Sigmoid colon (tissue), 4 donors: ENCODE measurements at regions not wholly inside any gene's neighbourhood (a gene's known extent, or its start where the extent isn't known, plus 50 kb on each side); places are given as distances from the start of the nearest gene placed in this dataset.

Experiments used
- CTCF ChIP-seq, 4 experiments: fragments of 450-650 bp in 3 of 4; fragments of 200-600 bp in 1 of 4; IDR thresholded peaks; one replicate each; pipeline ENCODE4 v1.5.1; 2016 to 2019; ENCODE audit warnings: antibody characterized with exemption in 4 of 4, mild to moderate bottlenecking in 3 of 4, moderate library complexity in 2 of 4
- EP300 ChIP-seq, 4 donors: sonication (generic); formaldehyde crosslinking; IDR thresholded peaks; one replicate each; pipeline ENCODE4 v1.6.1; 2017; ENCODE audit warnings: antibody characterized with exemption in 4 of 4
- POLR2A ChIP-seq, 2 donors: fragments of 450-650 bp; IDR thresholded peaks; one replicate each; pipeline ENCODE4 v1.6.1; 2016; ENCODE audit warnings: antibody characterized with exemption in 2 of 2, mild to moderate bottlenecking in 2 of 2, moderate library complexity in 2 of 2
- POLR2AphosphoS5 ChIP-seq, 4 donors: sonication (generic); formaldehyde crosslinking; IDR thresholded peaks; one replicate each; pipeline ENCODE4 v1.6.1; 2017; ENCODE audit warnings: antibody characterized with exemption in 4 of 4

DNA sequence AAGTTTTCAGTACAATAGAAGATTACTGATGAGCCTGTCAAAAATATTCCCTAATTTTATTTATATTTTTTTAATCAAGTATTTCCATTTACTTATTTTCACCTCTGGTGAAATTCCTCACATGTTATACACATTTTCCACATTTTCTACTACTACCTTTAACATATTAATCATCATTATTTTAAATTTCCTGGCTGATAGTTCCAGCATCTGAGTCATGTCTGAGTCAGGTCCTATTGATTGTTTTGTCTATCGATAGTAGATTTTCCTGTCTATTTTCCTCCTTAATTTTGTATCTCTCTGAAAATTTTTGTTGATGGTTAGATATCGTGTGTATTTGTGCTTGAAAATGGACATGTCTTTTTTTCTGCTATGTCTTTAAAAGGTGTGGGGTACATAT lies 211.8 kb upstream of the DSEL start:
- TF ChIP-seq CTCF (IDR thresholded peaks at IDR 0.05) (no peak), EP300 (IDR thresholded peaks at IDR 0.05) (no peak), POLR2A (IDR thresholded peaks at IDR 0.05) (no peak), POLR2AphosphoS5 (IDR thresholded peaks at IDR 0.05) (no peak)
